DND-41 (cell line): ENCODE measurements at regions not wholly inside any gene's neighbourhood (a gene's known extent, or its start where the extent isn't known, plus 50 kb on each side); places are given as distances from the start of the nearest gene placed in this dataset.

Experiments
- ATAC-seq: fragments of 200-7000 bp; cut with Tn5 transposase; 3 replicates; pipeline ENCODE4 v1.9.1; 2021; ENCODE audit warnings: low read depth; ENCODE audit not compliant: insufficient read depth
- DNase-seq: peaks from one replicate; pipeline ENCODE4 v3.0.0-alpha.2; 2020
- H2AFZ ChIP-seq: 2 replicates; pipeline ENCODE4 v1.6.0; 2012; ENCODE audit warnings: low read depth, low read length
- H3K27ac ChIP-seq: 2 replicates; pipeline ENCODE4 v1.5.1; 2012; ENCODE audit warnings: low read length, inconsistent platforms
- H3K27me3 ChIP-seq: fragments of 200-600 bp; sonication (generic); 2 replicates; pipeline ENCODE4 v1.6.0; 2012; ENCODE audit warnings: low read length, mild to moderate bottlenecking, inconsistent platforms; ENCODE audit not compliant: insufficient read depth, poor library complexity
- H3K36me3 ChIP-seq: 2 replicates; pipeline ENCODE4 v1.5.1; 2012; ENCODE audit warnings: low read length, inconsistent platforms; ENCODE audit not compliant: insufficient read depth
- H3K4me1 ChIP-seq: 2 replicates; pipeline ENCODE4 v1.5.1; 2012; ENCODE audit warnings: mild to moderate bottlenecking, low read length; ENCODE audit not compliant: insufficient read depth
- H3K4me2 ChIP-seq: 2 replicates; pipeline ENCODE4 v1.6.0; 2012; ENCODE audit warnings: mild to moderate bottlenecking, moderate library complexity, low read length, inconsistent platforms; ENCODE audit not compliant: insufficient read depth
- H3K4me3 ChIP-seq, 2 experiments: fragments of 200-600 bp in 1 of 2; shearing (Covaris generic) in 1 of 2; 2 replicates each; pipeline ENCODE4 v1.5.1; 2012 to 2016; ENCODE audit warnings: inconsistent platforms in 2 of 2, low read length in 2 of 2, mild to moderate bottlenecking in 2 of 2, low read depth in 1 of 2, moderate library complexity in 1 of 2
- H3K79me2 ChIP-seq: 2 replicates; pipeline ENCODE4 v1.6.0; 2012; ENCODE audit warnings: low read length, inconsistent platforms; ENCODE audit not compliant: insufficient read depth
- H3K9ac ChIP-seq: 2 replicates; pipeline ENCODE4 v1.6.0; 2012; ENCODE audit warnings: low read depth, mild to moderate bottlenecking, inconsistent platforms, low read length, moderate library complexity
- H3K9me3 ChIP-seq: 2 replicates; pipeline ENCODE4 v1.5.1; 2012; ENCODE audit warnings: low read length, moderate library complexity, mild to moderate bottlenecking, inconsistent platforms; ENCODE audit not compliant: insufficient read depth, severe bottlenecking
- H4K20me1 ChIP-seq: 2 replicates; pipeline ENCODE4 v1.6.0; 2012; ENCODE audit warnings: low read length; ENCODE audit not compliant: insufficient read depth
- EZH2 ChIP-seq: IDR thresholded peaks from 3 replicates; pipeline ENCODE4 v1.6.1; 2012; ENCODE audit warnings: borderline replicate concordance, low read depth, mild to moderate bottlenecking, moderate library complexity, low read length, inconsistent platforms; ENCODE audit not compliant: severe bottlenecking
- TF ChIP-seq, protein P1 (sequence below): IDR thresholded peaks from 2 replicates; pipeline ENCODE4 v1.5.1; 2012; ENCODE audit warnings: borderline replicate concordance, low read length, moderate library complexity, mild to moderate bottlenecking; ENCODE audit not compliant: poor library complexity, severe bottlenecking; ENCODE audit errors: extremely low read depth

DNA sequence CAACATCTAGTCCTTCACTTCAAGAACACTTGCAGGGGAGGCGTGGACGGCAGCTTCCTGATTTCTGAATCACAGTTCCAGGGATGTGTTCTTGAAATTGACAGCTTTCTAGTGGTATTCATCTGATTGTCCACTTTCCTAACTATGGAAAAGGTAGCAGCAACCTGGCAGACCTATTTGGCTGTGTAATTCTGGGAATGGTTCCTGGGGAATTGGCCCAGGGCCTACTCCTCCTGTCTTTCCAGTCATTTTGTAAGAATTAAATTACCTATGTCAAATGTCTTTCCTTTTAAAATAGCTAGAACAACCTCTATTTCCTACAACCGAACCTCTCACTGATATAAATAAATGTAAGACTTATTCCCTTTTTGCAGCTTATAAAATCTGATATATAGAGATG is 85.5 kb upstream of the RSPO3 start:
- no peak for TF ChIP-seq EZH2
- TF ChIP-seq, protein P1, sequence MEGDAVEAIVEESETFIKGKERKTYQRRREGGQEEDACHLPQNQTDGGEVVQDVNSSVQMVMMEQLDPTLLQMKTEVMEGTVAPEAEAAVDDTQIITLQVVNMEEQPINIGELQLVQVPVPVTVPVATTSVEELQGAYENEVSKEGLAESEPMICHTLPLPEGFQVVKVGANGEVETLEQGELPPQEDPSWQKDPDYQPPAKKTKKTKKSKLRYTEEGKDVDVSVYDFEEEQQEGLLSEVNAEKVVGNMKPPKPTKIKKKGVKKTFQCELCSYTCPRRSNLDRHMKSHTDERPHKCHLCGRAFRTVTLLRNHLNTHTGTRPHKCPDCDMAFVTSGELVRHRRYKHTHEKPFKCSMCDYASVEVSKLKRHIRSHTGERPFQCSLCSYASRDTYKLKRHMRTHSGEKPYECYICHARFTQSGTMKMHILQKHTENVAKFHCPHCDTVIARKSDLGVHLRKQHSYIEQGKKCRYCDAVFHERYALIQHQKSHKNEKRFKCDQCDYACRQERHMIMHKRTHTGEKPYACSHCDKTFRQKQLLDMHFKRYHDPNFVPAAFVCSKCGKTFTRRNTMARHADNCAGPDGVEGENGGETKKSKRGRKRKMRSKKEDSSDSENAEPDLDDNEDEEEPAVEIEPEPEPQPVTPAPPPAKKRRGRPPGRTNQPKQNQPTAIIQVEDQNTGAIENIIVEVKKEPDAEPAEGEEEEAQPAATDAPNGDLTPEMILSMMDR = no peak
- Histone ChIP-seq H3K4me3 (no peak overlapping the region), H3K36me3 (no peaks in the 10 kb centered on the region), H2AFZ (no peak overlapping the region), H3K4me2 (no peak overlapping the region), H3K4me1 (no peaks in the 10 kb centered on the region), H3K27ac (no peak overlapping the region), H4K20me1 (no peaks in the 10 kb centered on the region), H3K9ac (no peak overlapping the region), H3K27me3 (no peaks in the 10 kb centered on the region), H3K9me3 (no peaks in the 10 kb centered on the region), H3K79me2 (no peaks in the 10 kb centered on the region)
- DNase-seq (no peak), ATAC-seq (no peak)

DNA sequence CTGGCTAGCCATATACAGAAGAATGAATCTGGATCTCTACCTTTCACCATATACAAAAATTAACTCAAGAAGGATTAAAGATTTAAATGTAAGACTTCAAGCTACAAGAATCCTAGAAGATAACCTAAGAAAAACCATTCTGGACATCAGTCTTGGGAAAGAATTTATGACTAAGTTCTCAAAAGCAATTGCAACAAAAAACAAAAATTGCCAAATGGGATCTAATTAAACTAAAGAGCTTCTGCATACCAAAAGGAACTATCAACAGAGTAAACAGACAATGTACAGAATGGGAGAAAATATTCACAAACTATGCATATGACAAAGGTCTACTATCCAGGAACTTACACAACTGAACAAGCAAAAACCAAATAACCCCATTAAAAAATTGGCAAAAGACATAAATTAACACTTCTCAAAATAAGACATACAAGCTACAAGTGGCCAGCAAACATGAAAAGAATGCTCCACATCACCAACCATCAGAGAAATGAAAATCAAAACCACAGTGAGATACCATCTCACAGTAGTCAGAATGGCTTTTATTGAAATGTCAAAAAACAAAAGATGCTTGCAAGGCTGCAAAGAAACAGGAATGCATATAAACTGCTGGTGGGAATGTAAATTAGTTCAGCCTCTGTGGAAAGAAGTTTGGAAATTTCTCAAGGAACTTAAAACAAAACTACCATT is 66.8 kb upstream of the RSPO3 start:
- Histone ChIP-seq H3K9me3 (no peaks in the 10 kb centered on the region), H3K9ac (no peak overlapping the region), H3K36me3 (no peaks in the 10 kb centered on the region), H4K20me1 (no peaks in the 10 kb centered on the region), H3K79me2 (no peaks in the 10 kb centered on the region), H3K4me3 (no peak overlapping the region), H2AFZ (no peak overlapping the region), H3K27ac (no peak overlapping the region), H3K27me3 (no peaks in the 10 kb centered on the region), H3K4me1 (no peaks in the 10 kb centered on the region), H3K4me2 (no peak overlapping the region)
- DNase-seq = no peak
- no peak for TF ChIP-seq EZH2
- TF ChIP-seq, protein P1 = no peak
- no peak for ATAC-seq

DNA sequence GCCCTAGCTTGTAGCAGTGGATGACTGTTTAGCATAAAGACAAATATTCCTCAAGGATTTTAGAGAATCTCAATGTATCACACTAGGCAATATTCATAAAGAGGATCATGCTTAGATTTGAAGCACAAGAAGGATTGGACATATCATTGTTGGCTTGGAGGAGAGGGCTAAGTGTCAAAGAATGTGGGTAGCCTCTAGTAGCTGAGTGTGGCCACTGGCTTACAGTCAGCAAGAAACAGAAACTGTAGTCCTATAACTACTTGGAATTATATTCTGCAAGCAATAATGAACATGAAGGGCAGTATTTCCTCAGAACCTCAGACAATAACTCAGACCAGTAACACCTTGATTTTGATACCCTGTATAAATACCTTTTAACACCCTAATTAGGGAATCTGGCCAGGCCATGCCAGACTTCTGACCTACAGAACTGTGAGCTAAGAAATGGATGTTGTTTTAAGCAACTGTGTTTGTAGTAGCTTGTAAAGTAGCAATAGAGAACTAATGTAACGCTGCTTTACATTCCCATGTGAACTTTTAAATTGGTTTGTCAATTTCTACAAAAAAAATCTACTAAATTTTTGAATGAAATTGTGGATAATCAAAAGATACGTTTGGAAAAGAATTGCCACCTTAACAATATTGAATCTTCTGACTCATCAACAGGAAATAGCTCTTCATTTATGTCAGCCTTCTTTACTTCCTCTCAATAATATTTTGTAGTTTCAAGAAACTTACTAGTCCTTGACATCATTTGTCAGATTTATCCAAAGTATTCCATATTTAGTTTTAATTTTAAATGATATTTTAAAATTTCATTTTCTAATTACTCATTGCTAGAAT is 65.2 kb upstream of the RSPO3 start:
- no peak overlapping the region for H3K4me2 ChIP-seq
- no peaks in the 10 kb centered on the region for H3K79me2 ChIP-seq
- H3K27me3 ChIP-seq = no peaks in the 10 kb centered on the region
- H3K4me3 ChIP-seq = no peak overlapping the region
- no peak overlapping the region for H3K9ac ChIP-seq
- no peak overlapping the region for H3K27ac ChIP-seq
- TF ChIP-seq, protein P1 = no peak
- TF ChIP-seq EZH2 = no peak
- no peak overlapping the region for H2AFZ ChIP-seq
- DNase-seq (no peak), ATAC-seq (no peak)
- no peaks in the 10 kb centered on the region for H3K36me3 ChIP-seq
- H4K20me1 ChIP-seq = no peaks in the 10 kb centered on the region
- H3K4me1 ChIP-seq = no peaks in the 10 kb centered on the region
- no peaks in the 10 kb centered on the region for H3K9me3 ChIP-seq

DNA sequence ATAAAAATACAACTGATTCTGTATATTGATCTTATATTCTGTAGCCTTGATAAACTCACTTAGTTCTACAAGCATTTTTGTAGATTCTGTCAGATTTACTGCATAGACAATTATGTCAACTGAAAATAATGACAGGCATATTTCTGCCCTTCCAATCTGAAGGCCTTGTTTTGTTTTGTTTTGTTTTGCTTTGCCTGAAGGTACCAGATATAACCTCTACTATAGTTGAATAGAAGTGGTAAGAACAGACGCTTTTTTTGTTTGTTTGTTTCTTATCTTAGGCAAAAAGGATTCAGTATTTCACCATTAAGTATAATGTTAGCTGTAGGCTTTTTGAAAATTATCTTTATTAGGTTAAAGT is 64.6 kb upstream of the RSPO3 start:
- no peaks in the 10 kb centered on the region for H4K20me1 ChIP-seq
- no peaks in the 10 kb centered on the region for H3K9me3 ChIP-seq
- no peak overlapping the region for H3K27ac ChIP-seq
- no peaks in the 10 kb centered on the region for H3K27me3 ChIP-seq
- H3K79me2 ChIP-seq = no peaks in the 10 kb centered on the region
- no peak overlapping the region for H3K4me2 ChIP-seq
- no peaks in the 10 kb centered on the region for H3K4me1 ChIP-seq
- H3K4me3 ChIP-seq = no peak overlapping the region
- no peak for DNase-seq
- H3K9ac ChIP-seq = no peak overlapping the region
- H2AFZ ChIP-seq = no peak overlapping the region
- TF ChIP-seq, protein P1 = no peak
- no peak for ATAC-seq
- no peaks in the 10 kb centered on the region for H3K36me3 ChIP-seq
